Transverse colon (tissue), 4 donors: ENCODE measurements at regions not wholly inside any gene's neighbourhood (a gene's known extent, or its start where the extent isn't known, plus 50 kb on each side); places are given as distances from the start of the nearest gene placed in this dataset.

Source experiments
- DNase-seq: peaks from one replicate; pipeline ENCODE4 v3.0.0-alpha.2; 2019
- H3K27ac ChIP-seq, 4 donors: fragments of 200-600 bp; sonication (generic); 2 replicates each; pipeline ENCODE4 v1.5.1; 2016 to 2018; ENCODE audit warnings: inconsistent platforms in 4 of 4
- H3K27me3 ChIP-seq: fragments of 200-600 bp; sonication (generic); 2 replicates; pipeline ENCODE4 v1.5.1; 2017; ENCODE audit warnings: inconsistent platforms
- H3K36me3 ChIP-seq, 4 donors: fragments of 200-600 bp; sonication (generic); 2 replicates each; pipeline ENCODE4 v1.5.1; 2017 to 2019; ENCODE audit warnings: inconsistent platforms in 4 of 4
- H3K4me1 ChIP-seq, 4 donors: fragments of 200-600 bp; sonication (generic); 2 replicates each; pipeline ENCODE4 v1.5.1; 2017 to 2020; ENCODE audit warnings: inconsistent platforms in 4 of 4
- H3K4me3 ChIP-seq, 4 donors: fragments of 200-600 bp; sonication (generic); 1 replicate in 1 of 4; 2 replicates in 3 of 4; pipeline versions ENCODE4 v1.5.1 to v1.6.1; 2017 to 2019; ENCODE audit warnings: inconsistent platforms in 4 of 4
- H3K9me3 ChIP-seq, 2 donors: fragments of 200-600 bp; sonication (generic); 2 replicates each; pipeline ENCODE4 v1.5.1; 2017 to 2019; ENCODE audit warnings: inconsistent platforms in 2 of 2
- CTCF ChIP-seq, 5 experiments: fragments of 200-600 bp in 3 of 5; fragments of 450-650 bp in 2 of 5; sonication (generic) in 3 of 5; IDR thresholded peaks; 1 replicate in 2 of 5; 2 replicates in 3 of 5; pipeline ENCODE4 v1.5.1; 2016 to 2017; ENCODE audit warnings: antibody characterized with exemption in 5 of 5, inconsistent platforms in 3 of 5, mild to moderate bottlenecking in 2 of 5, moderate library complexity in 1 of 5
- EP300 ChIP-seq: sonication (generic); formaldehyde crosslinking; IDR thresholded peaks from one replicate; pipeline ENCODE4 v1.6.1; 2017; ENCODE audit warnings: antibody characterized with exemption, low read depth
- POLR2A ChIP-seq: fragments of 450-650 bp; IDR thresholded peaks from one replicate; pipeline ENCODE4 v1.6.1; 2016; ENCODE audit warnings: antibody characterized with exemption, mild to moderate bottlenecking, moderate library complexity
- POLR2AphosphoS5 ChIP-seq, 3 donors: sonication (generic); formaldehyde crosslinking; IDR thresholded peaks; one replicate each; pipeline ENCODE4 v1.6.1; 2016; ENCODE audit warnings: antibody characterized with exemption in 3 of 3
- WGBS, 2 donors: methylation state at CpG; one replicate each; pipeline ENCODE4 v1.1.5; 2018; ENCODE audit warnings: low coverage in 1 of 2; 5-methylcytosine and 5-hydroxymethylcytosine counted together
- in situ Hi-C, 4 donors: fragments of 200-750 bp; cut with MboI; loops; one replicate each; pipeline versions ENCODE4 v1.15.0 to v1.15.1; 2017; ENCODE audit warnings: low sequenced_read_pairs in 3 of 4, low pct_ligation_motif_present in 1 of 4, low pct_unique_long_range_greater_than_20kb in 1 of 4
- intact Hi-C: fragments of 100-400 bp; cut with DNase I; formaldehyde crosslinking; loops from one replicate; pipeline ENCODE4 v1.15.1; 2023; ENCODE audit warnings: low total_unique reads

GRCh38 chrY:8361715-8362114, 975.5 kb upstream of the TSPY4 start:
- in situ Hi-C loops, result loop anchor here in 1 of 4 donors (25.0 kb wide), 1 partner anchor 101 kb away; no protein-coding TSS in a partner anchor
- Histone ChIP-seq H3K27ac (no peak overlapping the region), H3K9me3 (no peaks in the 10 kb centered on the region), H3K4me3 (no peak overlapping the region), H3K36me3 (no peaks in the 10 kb centered on the region), H3K4me1 (no peaks in the 10 kb centered on the region), H3K27me3 (no peaks in the 10 kb centered on the region)
- intact Hi-C loops, result no loop called here
- TF ChIP-seq POLR2AphosphoS5 (IDR thresholded peaks at IDR 0.05), result no peak
- TF ChIP-seq EP300, result no peak
- TF ChIP-seq CTCF (IDR thresholded peaks at IDR 0.05), result no peak
- TF ChIP-seq POLR2A, result no peak
- no peak for DNase-seq
- WGBS, 2 donors, result 60% methylated on average over 1 of the region's 3 CpGs; no CpG with 5 or more reads in 1 of the 2 donors

- Histone ChIP-seq H3K27me3 (no peaks in the 10 kb centered on the region), H3K4me3 (no peak overlapping the region), H3K4me1 (no peaks in the 10 kb centered on the region), H3K27ac (no peak overlapping the region), H3K9me3 (no peaks in the 10 kb centered on the region), H3K36me3 (no peaks in the 10 kb centered on the region)
- DNase-seq, result no peak
- TF ChIP-seq POLR2A (no peak), CTCF (IDR thresholded peaks at IDR 0.05) (no peak), EP300 (no peak), POLR2AphosphoS5 (IDR thresholded peaks at IDR 0.05) (no peak)
- in situ Hi-C loops (no loop called here), intact Hi-C loops (no loop called here)
- no CpG with 5 or more reads among the region's 3 CpGs for WGBS, 2 donors
These were observed 959.8 kb upstream of the TSPY4 start for GRCh38 chrY:8377491-8377890.

GRCh38 chrY:8379800-8380199, 957.5 kb upstream of the TSPY4 start:
- in situ Hi-C loops, result no loop called here
- TF ChIP-seq POLR2A (no peak), POLR2AphosphoS5 (IDR thresholded peaks at IDR 0.05) (no peak), EP300 (no peak), CTCF (IDR thresholded peaks at IDR 0.05) (no peak)
- no peak overlapping the region for H3K27ac ChIP-seq
- H3K27me3 ChIP-seq, result no peaks in the 10 kb centered on the region
- DNase-seq, result no peak
- H3K4me1 ChIP-seq, result no peaks in the 10 kb centered on the region
- no peaks in the 10 kb centered on the region for H3K9me3 ChIP-seq
- no peak overlapping the region for H3K4me3 ChIP-seq
- no peaks in the 10 kb centered on the region for H3K36me3 ChIP-seq
- intact Hi-C loops, result no loop called here
- WGBS, 2 donors, result 67% methylated on average over 1 of the region's 3 CpGs; no CpG with 5 or more reads in 1 of the 2 donors

GRCh38 chrY:8381425-8381824, 955.8 kb upstream of the TSPY4 start:
- no peaks in the 10 kb centered on the region for H3K4me1 ChIP-seq
- no peak for TF ChIP-seq EP300
- TF ChIP-seq CTCF (IDR thresholded peaks at IDR 0.05), result no peak
- no peak for TF ChIP-seq POLR2AphosphoS5 (IDR thresholded peaks at IDR 0.05)
- TF ChIP-seq POLR2A, result no peak
- H3K27ac ChIP-seq, result no peak overlapping the region
- in situ Hi-C loops, result no loop called here
- no peaks in the 10 kb centered on the region for H3K27me3 ChIP-seq
- H3K4me3 ChIP-seq, result no peak overlapping the region
- intact Hi-C loops, result no loop called here
- no peaks in the 10 kb centered on the region for H3K36me3 ChIP-seq
- H3K9me3 ChIP-seq, result no peaks in the 10 kb centered on the region
- no peak for DNase-seq
- WGBS, 2 donors, result 100% methylated on average over 2 of the region's 4 CpGs; no CpG with 5 or more reads in 1 of the 2 donors
